GM06990 (cell line): ENCODE measurements at regions not wholly inside any gene's neighbourhood (a gene's known extent, or its start where the extent isn't known, plus 50 kb on each side); places are given as distances from the start of the nearest gene placed in this dataset.
"Not testable (repeated sequence)": the region's sequence is repeated elsewhere in the genome, so short reads cannot be mapped to it uniquely, and the experiment has no call there.

Experiments
- DNase-seq: peaks from one replicate; pipeline ENCODE4 v3.0.0-alpha.2; 2011; ENCODE audit not compliant: insufficient read length; ENCODE audit errors: extremely low read depth
- H3K27me3 ChIP-seq: replicated peaks from 2 replicates; pipeline ENCODE4 v1.6.0; 2011; ENCODE audit warnings: low read length; ENCODE audit not compliant: control insufficient read depth, insufficient read depth
- H3K36me3 ChIP-seq: 2 replicates; pipeline ENCODE4 v1.5.1; 2011; ENCODE audit warnings: low read length; ENCODE audit not compliant: control insufficient read depth, insufficient read depth
- H3K4me3 ChIP-seq: replicated peaks from 2 replicates; pipeline ENCODE4 v1.5.1; 2011; ENCODE audit warnings: low read depth, mild to moderate bottlenecking, control low read depth, low read length
- CTCF ChIP-seq: IDR thresholded peaks from 2 replicates; pipeline ENCODE4 v1.5.1; 2011; ENCODE audit warnings: low read length, control low read depth, mild to moderate bottlenecking, inconsistent platforms; ENCODE audit not compliant: insufficient read depth, poor library complexity, severe bottlenecking

- no peak for TF ChIP-seq CTCF
- no peak for DNase-seq
- H3K27me3 ChIP-seq: no peaks in the 10 kb centered on the region
- no peaks in the 10 kb centered on the region for H3K36me3 ChIP-seq
- no peak overlapping the region for H3K4me3 ChIP-seq
Measured at GRCh38 chr11:70901951-70902521, 350.3 kb downstream of the SHANK2 start.

GRCh38 chr11:70903229-70903628 lies 349.1 kb downstream of the SHANK2 start:
- not testable (repeated sequence) for H3K4me3 ChIP-seq, DNase-seq, H3K27me3 ChIP-seq, H3K36me3 ChIP-seq

- DNase-seq: no peak
- H3K4me3 ChIP-seq: no peak overlapping the region
- no peak for TF ChIP-seq CTCF
- no peaks in the 10 kb centered on the region for H3K36me3 ChIP-seq
- H3K27me3 ChIP-seq: no peaks in the 10 kb centered on the region
Measured at GRCh38 chr11:70906101-70906500, 346.3 kb downstream of the SHANK2 start.

- Histone ChIP-seq H3K4me3 (no peak overlapping the region), H3K36me3 (no peaks in the 10 kb centered on the region), H3K27me3 (no peaks in the 10 kb centered on the region)
- no peak for TF ChIP-seq CTCF
- no peak for DNase-seq
Measured at GRCh38 chr11:70908223-70908622, 344.2 kb downstream of the SHANK2 start.

GRCh38 chr11:70910835-70911234 lies 341.5 kb downstream of the SHANK2 start:
- H3K36me3 ChIP-seq: no peaks in the 10 kb centered on the region
- no peak for TF ChIP-seq CTCF
- no peaks in the 10 kb centered on the region for H3K27me3 ChIP-seq
- no peak overlapping the region for H3K4me3 ChIP-seq
- DNase-seq: no peak

GRCh38 chr11:70912226-70912840 lies 340.0 kb downstream of the SHANK2 start:
- H3K4me3 ChIP-seq: no peak overlapping the region
- H3K27me3 ChIP-seq: no peaks in the 10 kb centered on the region
- H3K36me3 ChIP-seq: no peaks in the 10 kb centered on the region
- DNase-seq: no peak
- TF ChIP-seq CTCF: no peak
